ENCODE measurements at regions not wholly inside any gene's neighbourhood (a gene's known extent, or its start where the extent isn't known, plus 50 kb on each side); places are given as distances from the start of the nearest gene placed in this dataset.

DNA sequence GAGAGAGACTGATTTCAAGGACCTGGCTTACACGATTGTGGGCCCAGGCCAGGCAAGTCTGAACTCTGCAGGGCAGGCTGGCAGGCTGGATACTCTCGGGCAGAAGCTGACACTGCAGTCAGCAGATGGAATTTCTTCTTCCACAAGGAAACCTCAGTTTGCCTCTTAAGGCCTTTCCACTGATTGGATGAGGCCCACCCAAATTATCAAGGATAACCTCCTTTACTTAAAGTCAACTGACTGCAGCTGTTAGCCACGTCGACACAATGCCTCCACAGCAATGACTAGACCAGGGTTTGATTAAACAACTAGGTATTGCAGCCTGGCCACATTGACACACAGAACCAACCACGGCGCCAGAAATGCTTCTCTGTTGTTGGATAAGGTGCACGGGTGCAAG, 130.5 kb downstream of the PSMG1 start:
- TF ChIP-seq RFX5 (IDR thresholded peaks at IDR 0.05; ENCODE audit: low read depth, low read length) (no peak), RCOR1 (IDR thresholded peaks at IDR 0.05; ENCODE audit: insufficient replicate concordance, low read length) (no peak), RAD21 (IDR thresholded peaks at IDR 0.05; ENCODE audit: low read length) (no peak), POLR2A (IDR thresholded peaks at IDR 0.05; ENCODE audit: low read depth, low read length) (no peak)
- TF ChIP-seq, protein P1, sequence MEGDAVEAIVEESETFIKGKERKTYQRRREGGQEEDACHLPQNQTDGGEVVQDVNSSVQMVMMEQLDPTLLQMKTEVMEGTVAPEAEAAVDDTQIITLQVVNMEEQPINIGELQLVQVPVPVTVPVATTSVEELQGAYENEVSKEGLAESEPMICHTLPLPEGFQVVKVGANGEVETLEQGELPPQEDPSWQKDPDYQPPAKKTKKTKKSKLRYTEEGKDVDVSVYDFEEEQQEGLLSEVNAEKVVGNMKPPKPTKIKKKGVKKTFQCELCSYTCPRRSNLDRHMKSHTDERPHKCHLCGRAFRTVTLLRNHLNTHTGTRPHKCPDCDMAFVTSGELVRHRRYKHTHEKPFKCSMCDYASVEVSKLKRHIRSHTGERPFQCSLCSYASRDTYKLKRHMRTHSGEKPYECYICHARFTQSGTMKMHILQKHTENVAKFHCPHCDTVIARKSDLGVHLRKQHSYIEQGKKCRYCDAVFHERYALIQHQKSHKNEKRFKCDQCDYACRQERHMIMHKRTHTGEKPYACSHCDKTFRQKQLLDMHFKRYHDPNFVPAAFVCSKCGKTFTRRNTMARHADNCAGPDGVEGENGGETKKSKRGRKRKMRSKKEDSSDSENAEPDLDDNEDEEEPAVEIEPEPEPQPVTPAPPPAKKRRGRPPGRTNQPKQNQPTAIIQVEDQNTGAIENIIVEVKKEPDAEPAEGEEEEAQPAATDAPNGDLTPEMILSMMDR (conservative IDR thresholded peaks at IDR 0.05; ENCODE audit: low read depth, low read length), result no peak
